ENCODE measurements at regions not wholly inside any gene's neighbourhood (a gene's known extent, or its start where the extent isn't known, plus 50 kb on each side); places are given as distances from the start of the nearest gene placed in this dataset.

DNA sequence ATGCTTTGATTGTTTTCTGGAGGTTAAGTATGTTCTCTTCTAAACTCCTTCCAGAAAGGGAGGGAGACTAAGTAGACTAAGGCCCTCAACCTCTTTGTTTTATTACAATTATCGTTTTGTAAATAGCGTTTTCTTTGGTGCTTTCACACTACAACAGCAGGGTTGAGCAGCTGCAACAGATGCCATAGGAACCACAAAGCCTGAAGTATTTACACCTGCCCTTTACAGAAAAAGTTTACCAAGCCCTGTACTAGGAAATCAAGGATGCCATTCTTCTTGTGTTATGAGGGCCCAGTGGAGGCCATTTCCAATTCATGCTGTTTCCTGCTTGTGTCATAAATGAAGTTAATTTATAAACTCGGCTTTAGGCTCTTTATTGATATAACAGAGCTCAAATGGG lies 914.8 kb downstream of the DCDC2C start:
- DNase-seq: peak; percentile 84

DNA sequence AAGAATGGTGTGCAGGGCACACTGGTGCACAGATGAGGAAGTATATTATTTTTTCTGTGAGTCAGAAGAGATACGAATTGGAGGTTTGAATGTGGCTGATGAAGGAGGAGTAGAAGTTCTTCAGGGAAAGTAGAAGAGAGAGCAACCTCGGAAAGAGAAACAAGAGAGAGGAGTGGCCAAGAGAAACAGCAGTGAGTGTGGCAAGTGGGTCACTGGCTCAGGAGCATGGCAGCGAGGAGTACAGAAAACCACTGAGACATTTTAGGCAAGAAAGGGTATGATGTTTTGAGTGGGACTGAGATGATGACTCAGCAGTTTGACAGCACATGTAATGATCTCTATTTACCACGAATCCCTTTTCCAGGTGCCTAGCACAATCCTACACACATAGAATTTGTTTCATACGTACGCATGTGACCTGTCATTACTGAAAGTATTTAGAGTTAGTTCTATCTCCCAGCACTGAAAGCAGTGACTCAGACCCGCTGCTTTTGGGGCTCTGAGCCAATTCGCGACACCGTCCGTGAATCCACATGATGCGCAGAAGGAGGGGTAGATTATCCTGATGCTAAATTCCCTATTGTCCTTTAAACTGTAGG lies 915.4 kb downstream of the DCDC2C start:
- no peak for DNase-seq

DNA sequence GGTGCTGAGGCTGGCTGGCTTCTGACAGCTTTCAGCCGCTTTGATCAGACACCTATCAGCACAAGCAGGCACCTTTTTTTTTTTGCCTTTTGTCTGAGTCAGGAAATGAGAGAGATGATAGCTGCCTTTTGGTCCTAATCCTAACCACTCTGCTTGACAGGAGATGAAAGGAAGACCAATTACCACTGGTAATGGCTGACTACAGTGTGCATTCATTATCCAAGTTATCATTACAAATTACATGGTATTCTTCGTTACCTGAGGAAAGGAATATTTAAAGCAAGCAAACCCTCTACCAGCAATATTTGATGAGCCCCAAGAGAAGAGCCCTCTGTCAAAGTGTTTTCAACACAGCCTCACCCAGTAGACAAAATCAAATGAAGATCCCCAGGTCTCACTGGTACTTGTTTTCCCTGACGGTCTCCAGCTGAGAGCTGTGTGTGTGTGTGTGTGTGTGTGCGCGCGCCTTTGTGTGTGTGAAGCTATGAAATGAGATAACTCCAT lies 925.7 kb downstream of the DCDC2C start:
- peak; percentile 92 for DNase-seq

GRCh38 chr2:4635289-4635688 lies 931.9 kb downstream of the DCDC2C start:
- peak; percentile 85 for DNase-seq

- no peak for DNase-seq
Measured at GRCh38 chr2:4653991-4654390, 950.6 kb downstream of the DCDC2C start.

GRCh38 chr2:4656326-4656725 lies 953.0 kb downstream of the DCDC2C start:
- DNase-seq: no peak

- DNase-seq: peak; percentile 5
Measured at GRCh38 chr2:4662161-4662779, 958.9 kb downstream of the DCDC2C start.

DNA sequence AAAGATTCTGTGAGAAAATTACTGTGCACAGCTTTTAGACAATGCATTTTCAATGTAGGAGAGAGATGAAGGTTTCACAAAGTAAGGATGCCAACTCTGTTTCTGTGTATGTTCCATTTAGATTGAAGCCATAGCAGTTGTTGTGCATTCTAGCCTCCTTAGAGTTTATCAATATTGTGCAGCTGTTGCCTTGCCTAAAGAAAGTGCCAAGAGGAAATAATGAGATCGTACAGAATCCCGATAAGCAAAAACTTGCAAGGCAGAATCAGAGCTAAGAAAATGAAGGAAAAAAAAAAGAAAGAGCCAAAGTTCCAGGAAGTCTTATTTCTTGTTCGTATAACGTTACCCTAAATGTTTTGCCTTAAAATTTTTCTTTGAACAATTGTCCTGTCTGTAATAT lies 965.0 kb downstream of the DCDC2C start:
- DNase-seq: no peak

GRCh38 chr2:4670331-4670730 lies 967.0 kb downstream of the DCDC2C start:
- no peak for DNase-seq

GRCh38 chr2:4673025-4673489 lies 969.7 kb downstream of the DCDC2C start:
- peak; percentile 94 for DNase-seq

GRCh38 chr2:4674007-4674406 lies 970.6 kb downstream of the DCDC2C start:
- peak; percentile 70 for DNase-seq

- DNase-seq: no peak
Measured at GRCh38 chr2:4675295-4675694, 971.9 kb downstream of the DCDC2C start.

- no peak for DNase-seq
Measured at GRCh38 chr2:4678927-4679326, 975.6 kb downstream of the DCDC2C start.

DNA sequence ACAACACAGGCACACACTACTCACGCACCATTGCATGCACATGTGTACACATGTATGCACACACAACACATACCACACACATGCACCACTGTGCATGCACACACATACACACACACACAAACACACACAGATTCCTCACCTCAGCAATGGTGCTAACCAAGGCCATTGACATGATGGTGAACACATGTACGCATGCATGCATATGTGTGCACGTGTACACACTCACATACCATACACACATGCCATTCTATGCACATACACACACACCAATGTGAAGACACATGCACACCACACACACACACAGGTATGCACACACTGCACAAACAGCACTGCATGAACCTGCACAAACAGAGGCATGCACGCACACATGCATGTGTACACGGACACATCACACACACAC lies 976.0 kb downstream of the DCDC2C start:
- DNase-seq: no peak

DNA sequence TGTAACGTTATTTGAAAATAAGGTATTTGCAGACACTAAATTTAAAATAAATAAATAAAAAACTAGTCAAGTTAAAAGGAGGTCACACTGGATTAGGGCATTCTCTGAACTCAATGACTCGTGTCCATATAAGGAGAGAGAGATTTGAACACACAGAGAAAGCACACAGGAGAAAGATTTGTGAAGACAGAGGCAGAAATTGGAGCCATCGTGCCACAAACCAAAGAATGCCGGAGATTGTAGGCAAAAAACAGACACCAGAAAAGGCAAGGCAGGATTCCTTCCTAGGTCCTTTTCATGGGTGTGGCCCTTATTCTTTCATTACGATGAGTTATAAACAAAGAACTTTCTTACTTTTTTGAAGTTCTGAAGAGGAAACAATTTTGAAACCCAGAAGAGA lies 981.5 kb downstream of the DCDC2C start:
- DNase-seq: no peak

DNA sequence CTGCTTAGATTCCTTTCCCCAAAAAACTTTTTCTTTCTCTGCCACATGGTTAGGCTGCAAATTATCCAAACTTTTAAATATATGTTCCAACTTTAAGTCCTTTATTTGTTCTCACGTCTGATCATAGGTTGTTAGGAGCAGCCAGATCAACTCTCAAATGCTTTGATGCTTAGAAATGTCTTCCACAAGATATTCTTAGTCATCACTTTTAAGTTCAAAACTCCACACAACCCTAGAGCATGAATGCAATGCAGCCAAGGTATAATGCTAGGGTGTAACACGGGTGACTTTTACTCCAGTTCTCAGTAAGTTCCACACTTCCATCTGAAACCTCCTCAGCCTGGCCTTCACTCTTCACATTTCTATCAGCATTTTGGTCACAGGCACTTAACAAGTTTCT lies 987.5 kb downstream of the DCDC2C start:
- DNase-seq: no peak

DNA sequence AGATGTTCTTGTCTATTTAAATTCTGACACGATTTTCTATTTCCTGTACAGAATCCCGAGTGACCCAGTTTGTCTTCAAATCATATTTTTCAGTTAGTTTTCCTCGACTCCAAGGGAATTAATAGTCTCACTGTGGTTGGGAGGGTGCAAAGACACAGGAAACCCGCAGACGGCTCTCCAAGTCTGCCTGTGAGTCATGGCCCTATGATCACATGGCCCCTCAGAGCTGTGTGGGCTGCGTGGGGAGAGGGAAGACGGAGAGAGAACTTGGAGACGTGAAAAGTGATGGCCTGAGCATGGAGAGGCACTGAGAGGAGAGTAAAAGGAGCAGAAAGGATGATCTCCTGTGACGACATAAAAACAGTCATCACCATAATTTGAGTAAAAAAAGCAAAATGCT lies 989.9 kb downstream of the DCDC2C start:
- no peak for DNase-seq

DNA sequence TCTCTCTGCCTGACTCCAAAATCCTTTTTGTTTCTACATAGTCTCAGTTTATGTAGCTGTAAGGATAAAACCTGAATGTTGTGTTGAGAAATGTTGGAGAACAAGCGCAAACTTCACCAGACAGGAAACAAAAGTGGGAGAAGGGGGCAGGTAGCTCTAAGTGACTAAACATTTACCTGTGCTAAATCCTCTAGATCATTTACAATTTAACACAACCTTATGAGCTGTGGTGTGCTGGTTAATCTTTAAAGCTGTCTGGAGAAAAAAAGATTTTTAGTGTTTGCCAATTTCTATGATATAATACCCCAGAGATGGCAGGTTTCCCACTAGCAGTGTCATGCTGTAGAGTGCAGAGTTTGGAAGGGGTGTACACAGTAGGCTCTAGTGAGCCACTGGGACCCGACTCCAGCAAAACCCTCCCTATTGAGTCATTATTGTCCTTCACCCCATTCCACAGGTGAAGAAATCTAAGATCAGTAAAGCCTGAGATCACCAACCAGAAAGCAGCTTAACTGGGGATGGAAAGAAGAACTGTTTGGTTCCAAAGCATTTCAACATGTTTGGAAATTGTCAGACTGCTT lies 992.0 kb downstream of the DCDC2C start:
- no peak for DNase-seq

DNA sequence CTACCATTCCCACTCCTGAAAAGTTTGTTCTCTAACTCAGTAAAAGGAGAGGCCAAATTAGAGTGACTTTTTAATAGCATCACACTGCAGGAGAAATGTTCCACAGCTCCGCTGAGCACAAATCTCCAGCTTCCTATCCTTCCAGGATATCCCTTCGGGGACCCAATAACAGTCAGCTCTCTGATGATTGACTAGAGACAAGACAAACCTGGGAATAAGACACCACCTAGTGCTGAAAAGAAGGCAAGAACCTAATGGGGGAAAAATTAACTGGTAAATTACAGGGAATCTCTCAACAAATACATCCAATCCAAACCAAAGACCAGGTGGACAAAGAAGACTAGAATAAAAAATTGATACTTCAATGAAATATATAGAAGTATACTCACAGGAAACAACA lies 977.1 kb upstream of the SOX11 start:
- DNase-seq: no peak

- DNase-seq: no peak
Measured at GRCh38 chr2:4718777-4719176, 973.4 kb upstream of the SOX11 start.

DNA sequence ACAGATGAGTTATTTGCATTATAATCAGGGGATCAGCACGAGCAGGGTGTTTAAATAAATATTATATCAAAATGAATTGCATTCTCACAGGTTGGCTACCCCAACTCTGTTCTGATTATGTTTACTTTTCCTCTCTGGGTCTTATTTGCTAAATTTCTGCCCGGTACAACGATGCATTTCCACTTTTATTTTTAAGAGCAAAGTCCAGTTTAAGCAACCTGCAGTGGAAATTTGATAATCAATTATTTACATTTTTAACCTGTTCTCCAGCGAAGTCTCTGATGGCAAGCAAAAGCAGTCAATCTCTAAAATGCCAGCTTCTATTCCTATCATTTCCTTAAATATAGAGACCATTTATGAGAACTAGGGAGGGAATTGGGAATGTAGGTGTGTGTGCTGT lies 966.6 kb upstream of the SOX11 start:
- DNase-seq: no peak

GRCh38 chr2:4732560-4732959 lies 959.6 kb upstream of the SOX11 start:
- no peak for DNase-seq

DNA sequence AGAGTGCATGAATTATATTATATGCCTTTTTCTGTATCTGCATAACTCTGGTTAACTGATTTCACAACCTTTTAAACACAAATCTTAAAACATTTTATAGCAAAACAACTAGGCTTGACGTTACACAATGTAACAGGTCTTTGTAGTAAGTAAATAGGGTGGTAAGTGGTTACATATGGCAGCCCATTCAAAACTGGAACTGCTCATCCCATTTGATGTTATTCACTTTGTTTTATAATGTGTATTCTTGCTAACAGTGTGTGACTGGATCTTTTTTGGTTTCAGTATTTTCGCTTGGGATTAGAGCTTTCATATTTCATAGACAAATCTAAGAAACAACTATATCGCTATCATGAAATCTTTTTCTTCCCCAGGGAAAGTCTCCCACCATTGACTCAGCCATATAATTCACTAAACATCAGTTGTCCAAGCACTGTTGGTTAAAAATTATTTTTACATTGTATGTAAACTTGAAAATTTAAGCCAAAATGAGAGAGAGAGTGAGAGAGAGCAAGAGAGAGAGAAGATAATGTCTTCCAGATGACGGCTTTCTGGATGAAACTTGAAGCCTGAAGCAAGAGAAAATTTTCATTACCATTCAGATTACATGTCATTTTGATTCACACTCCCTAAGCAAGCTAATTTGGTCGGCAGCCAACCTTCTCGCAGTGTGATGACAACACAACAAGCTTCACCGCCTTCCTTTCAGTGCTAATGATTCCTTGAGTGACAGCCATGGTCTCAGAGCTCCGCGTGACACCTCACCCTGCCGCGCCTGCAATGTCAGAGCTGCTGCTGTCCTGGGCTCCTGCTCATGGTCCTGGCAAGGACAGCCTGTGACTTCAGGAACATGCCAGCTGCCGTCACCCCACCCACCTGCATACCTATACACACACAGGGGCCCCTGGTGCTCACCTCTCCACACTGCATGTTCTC lies 946.9 kb upstream of the SOX11 start:
- DNase-seq: peak; percentile 43
